HG02623 (cell line): ENCODE measurements at regions not wholly inside any gene's neighbourhood (a gene's known extent, or its start where the extent isn't known, plus 50 kb on each side); places are given as distances from the start of the nearest gene placed in this dataset.

ENCODE experiments used
- ATAC-seq: cut with Tn5 transposase; IDR thresholded peaks from one replicate; pipeline ENCODE4 v1.9.1; 2021; ENCODE audit warnings: moderate library complexity; ENCODE audit not compliant: unreplicated experiment

- ATAC-seq, result no peak
Observed at GRCh38 chr4:3818371-3818770, 52.2 kb downstream of the ADRA2C start.

- ATAC-seq, result no peak
Observed at GRCh38 chr4:3819210-3819919, 53.2 kb downstream of the ADRA2C start.

GRCh38 chr4:3820016-3820805 is 54.0 kb downstream of the ADRA2C start:
- no peak for ATAC-seq

DNA sequence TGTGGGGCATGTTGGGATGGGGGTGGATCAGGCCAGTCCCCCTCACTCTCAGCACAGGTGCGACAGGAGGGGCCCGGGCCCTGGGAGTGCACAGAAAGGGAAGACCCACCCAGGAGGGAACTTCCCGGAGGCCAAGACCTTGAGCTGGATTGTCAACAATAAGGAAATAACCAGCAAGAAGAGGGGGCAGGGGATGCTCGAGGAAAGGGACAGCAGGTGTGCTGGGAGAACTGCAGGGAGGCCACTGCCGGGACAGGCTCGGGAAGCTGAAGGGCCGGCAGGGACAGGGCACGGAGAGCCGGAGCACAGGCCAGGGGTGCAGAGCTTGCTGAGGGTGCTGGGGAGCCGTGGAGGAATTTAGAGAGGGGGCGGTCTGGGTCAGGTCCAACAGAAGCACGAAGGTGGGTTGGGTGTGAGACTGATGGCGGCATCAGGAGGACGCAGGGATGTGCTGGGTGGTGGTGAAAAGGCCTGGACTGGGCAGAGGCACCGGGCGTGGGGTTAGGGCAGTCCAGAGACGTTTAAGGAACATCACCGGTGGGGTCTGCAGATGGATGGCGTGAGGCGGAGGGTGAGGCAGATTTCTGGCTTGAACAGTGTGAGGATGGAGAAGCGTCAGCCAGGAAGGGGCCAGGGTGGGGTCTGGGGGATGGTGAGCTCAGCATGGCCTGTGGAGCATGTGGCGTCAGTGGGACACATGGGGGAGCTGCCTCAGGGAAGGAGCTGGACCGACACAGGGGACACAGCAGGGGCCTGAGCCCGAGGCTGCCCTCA is 54.8 kb downstream of the ADRA2C start:
- ATAC-seq, result no peak

DNA sequence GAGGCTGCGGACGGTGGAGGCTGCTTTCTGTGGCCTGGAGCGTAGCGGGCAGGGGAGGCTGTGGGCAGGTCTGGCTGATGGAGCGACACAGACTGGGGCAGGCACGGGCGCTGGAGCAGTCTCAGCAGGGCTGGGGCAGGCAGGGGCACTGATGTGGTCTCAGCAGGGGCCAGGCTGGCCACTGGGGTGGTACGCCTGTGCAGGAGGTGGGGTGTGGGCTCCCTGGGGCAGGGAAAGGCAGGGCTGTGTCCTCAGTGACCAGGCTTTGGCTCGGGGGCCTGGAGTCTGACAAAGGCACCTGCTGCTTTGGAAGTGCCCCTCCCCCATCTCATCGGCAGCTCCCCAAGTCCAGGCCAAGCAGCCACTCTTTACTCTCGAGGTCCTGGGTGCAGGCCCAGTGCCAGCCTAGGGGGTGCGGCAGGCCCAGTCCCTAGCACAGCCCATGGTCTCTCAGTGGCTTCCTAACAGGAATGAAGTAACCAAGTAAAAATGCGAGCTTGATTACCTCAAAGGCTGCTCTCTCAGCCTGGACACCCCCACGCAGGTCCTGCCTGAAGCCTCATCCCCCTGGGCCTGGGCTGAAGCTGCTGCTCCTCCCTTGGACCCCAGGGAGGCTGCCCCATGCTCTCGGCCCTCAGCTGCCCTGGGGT is 55.5 kb downstream of the ADRA2C start:
- ATAC-seq, result no peak

DNA sequence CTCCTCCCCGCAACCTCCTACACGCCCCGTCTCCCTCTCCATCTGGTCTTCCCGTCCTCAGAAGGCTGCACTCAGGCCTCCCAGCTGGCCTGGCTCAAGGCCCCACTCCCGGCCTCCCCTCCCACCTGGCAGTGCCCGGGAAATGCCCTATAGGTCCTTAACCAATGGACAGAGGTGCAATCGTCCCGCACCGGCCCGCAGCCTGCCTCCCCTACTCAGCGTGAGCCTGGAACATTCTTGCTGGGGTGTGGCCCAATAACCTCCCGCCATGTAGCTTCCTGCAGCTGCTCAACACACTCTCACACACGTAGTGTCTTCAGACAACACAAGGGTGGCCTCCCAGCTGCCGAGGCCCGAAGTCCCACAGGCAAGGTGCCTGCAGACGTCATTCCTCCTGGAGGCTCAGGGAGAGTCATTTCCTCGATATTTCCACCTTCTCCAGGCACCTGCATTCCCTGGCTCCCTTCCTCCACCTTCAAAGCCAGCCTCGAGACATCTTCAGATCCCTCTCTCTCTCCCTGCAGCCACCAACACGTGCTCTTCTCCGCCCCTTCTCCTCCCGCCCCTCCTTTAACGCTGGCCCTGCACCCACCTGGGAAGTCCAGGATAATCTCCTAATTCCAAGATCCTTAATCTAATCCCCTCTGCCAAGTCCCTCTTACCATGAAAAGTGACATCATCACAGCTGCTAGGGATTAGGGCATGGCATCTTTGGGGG is 56.2 kb downstream of the ADRA2C start:
- no peak for ATAC-seq

GRCh38 chr4:3823496-3824341 is 57.5 kb downstream of the ADRA2C start:
- no peak for ATAC-seq

GRCh38 chr4:3824521-3825270 is 58.5 kb downstream of the ADRA2C start:
- ATAC-seq, result no peak

- ATAC-seq, result no peak
Observed at GRCh38 chr4:3825530-3825929, 59.3 kb downstream of the ADRA2C start.

- no peak for ATAC-seq
Observed at GRCh38 chr4:3826247-3827172, 60.3 kb downstream of the ADRA2C start.

DNA sequence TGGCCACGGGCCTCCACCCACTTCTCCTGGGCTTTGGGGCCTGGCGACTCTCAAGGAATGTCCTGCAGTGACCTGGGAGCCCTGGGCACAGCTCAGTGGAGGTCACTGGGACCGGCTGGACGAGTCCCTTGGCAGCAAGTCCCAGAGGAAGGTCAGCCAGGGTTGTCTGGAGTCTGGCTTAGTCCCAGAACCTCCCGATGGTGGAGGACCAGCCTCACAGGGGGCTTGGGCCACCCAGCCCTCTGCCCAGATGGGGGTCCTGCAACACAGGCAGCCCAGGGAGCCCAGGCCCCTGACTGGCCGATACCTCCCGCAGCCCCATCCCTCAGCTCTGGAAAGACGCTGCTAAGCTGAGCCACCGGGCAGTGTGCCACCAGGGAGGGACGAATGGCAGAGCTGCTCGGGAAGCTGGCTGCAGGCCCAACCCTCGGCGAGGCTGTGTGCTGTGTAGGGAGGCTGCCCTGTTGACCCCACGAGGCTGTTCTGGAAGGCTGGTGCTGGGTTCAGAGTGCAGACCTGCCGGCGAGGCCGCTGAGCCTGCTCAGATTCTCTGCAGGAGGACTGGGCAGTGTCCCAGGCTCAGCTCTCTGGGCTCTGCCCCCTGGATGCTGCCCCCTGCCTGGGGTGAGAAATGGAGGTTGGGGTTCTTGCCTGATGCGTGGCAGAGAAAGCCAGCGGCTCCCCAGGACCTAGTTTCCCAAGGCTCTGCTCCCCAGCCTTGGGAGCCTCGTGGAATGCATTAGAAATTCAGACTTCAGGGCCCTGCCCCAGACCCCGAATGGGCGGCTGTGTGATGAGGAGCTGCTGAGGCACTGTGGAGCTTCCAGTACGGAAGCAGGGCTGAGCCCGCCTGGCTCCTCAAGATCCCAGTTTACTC is 61.7 kb downstream of the ADRA2C start:
- no peak for ATAC-seq

DNA sequence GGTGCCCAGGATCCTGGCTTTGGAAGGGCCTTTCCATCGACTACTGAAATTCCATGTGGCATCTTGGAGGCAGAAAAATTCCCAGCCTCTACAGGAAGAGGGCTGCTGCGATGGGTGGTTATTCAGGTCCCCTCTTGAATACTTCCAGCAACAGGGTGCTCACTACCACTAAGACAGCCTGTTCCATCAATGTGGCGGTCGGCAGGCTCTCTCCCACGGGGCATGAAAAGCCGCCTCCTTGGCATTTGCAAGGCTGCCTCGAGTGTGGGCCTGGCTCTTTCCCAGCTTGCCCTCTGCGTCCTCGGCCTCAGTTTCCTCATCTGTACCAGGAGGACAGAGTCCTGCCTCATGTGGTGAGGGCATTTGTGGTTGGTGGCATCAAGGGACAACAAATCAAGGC is 62.4 kb downstream of the ADRA2C start:
- no peak for ATAC-seq

DNA sequence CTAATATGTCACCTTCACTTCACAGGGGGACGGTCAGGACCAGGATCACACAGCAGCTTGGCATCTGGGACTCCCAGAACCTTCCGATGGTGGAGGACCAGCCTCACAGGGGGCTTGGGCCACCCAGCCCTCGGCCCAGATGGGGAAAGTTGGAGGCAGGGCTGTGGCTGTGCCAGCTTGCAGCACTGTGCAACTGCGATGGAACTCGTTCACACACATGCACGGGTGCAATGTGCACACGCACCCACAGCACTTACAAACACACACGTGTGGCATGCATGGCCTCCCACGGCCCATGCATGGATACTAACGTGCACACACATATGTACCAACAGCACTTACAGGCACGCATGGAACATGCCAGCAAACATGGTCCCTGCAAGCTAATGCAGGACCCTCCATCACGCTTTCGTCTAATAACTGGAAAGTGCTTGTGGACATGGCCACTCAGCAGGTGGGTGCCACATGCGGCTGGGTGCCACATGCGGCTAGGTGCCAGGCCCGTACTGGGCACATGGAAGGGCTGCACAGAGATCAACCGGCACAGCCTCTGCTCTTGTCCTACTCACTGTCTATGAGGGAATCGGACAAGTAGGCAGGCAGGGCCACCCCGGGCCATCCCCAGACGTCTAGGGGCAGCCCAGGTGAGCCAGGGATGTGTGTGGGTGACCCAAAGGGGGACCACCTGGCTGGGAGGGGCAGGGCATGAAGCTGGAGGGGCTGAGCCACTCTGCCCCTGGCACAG is 63.2 kb downstream of the ADRA2C start:
- no peak for ATAC-seq

DNA sequence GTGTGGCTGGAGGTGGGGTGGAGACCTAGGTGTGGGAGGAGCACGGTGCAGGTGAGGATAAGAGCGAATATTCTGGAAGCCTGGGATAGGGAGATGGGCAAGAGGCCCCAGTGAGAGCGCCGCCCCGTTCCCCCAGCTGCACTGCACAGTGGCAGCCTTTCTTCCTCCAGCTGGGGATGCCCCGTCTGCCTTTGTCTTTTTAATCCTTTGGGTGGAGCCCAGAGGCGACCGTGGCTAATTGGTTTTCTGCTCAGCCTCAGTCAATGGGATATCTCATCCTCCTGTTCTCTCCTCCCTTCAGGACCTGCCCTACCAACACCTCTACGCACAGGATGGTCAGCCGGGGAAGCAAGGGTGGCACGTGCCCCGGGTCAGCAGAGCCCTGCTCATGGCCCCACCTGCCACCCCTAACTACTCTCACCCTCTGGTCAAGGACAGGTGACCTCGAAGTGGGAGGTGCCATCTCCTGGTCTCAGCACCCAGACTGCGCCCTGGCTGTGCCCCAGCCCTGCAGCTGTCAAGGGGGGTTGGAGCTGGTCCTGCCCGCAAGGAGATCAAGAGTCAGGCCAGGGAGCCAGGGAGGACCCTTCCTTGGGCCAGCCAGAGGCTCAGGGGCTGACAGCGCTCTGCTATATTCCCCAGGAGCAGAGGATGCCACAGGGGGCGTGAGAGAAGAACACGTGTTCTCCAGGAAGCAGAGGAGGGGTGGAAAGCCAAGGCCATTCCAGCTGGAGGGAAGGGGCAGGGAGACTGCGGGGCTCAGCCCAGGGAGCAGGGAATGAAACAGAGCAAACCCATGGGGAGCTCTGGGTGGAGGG is 64.0 kb downstream of the ADRA2C start:
- ATAC-seq, result no peak

DNA sequence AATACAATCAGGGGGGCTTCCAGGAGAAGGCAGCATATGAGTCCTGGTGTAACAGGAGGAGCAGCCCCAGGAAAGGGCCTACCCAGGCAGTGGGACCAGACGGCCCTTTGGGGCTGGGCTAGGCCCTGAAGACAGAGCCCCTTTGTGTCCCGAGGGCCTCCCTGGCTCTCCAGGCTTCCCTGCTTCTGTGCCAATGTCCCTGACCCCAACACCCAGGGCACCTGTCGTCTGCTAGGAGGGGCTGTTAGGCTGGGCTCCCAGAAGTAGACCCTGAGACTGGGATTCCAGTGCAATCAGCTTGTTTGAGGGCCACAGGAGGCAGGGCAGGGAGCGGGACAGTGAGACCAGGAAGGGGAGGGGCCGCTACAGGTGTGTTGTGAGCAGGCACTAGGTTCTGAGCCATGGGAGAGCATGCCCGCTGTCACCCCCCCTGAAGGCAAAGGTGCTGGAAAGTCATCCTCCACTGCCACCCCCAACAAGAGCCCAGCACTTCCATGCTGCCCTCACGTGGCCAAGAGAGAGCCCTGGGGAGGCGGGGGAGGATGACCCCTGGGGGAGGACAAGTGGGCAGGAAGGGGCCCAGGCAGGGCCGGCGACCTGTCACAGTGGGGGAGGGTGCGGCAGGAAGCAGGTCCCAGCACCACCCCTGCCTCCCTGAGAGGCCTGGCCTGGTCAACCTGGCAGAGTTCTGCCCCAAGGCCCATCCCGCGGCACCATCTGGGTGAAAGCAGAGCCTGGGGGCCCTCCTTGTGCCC is 64.8 kb downstream of the ADRA2C start:
- no peak for ATAC-seq
